Duodenal mucosa (tissue), 2 donors: ENCODE measurements at regions not wholly inside any gene's neighbourhood (a gene's known extent, or its start where the extent isn't known, plus 50 kb on each side); places are given as distances from the start of the nearest gene placed in this dataset.
"Not testable (repeated sequence)": the region's sequence is repeated elsewhere in the genome, so short reads cannot be mapped to it uniquely, and the experiment has no call there.

Experiments used
- H3K27ac ChIP-seq: one replicate; pipeline ENCODE4 v1.7.0; 2013; ENCODE audit warnings: low read depth, low read length
- H3K27me3 ChIP-seq, 2 donors: one replicate each; pipeline ENCODE4 v1.7.0; 2013; ENCODE audit warnings: low read length in 2 of 2, control low read depth in 1 of 2; ENCODE audit not compliant: insufficient read depth in 2 of 2, control insufficient read depth in 1 of 2
- H3K36me3 ChIP-seq, 2 donors: one replicate each; pipeline ENCODE4 v1.7.0; 2013; ENCODE audit warnings: low read length in 2 of 2, control low read depth in 1 of 2; ENCODE audit not compliant: insufficient read depth in 2 of 2, control insufficient read depth in 1 of 2
- H3K4me1 ChIP-seq, 2 donors: one replicate each; pipeline ENCODE4 v1.7.0; 2013; ENCODE audit warnings: low read length in 2 of 2, control low read depth in 1 of 2; ENCODE audit not compliant: insufficient read depth in 2 of 2, control insufficient read depth in 1 of 2
- H3K4me3 ChIP-seq, 2 donors: one replicate each; pipeline ENCODE4 v1.7.0; 2013; ENCODE audit warnings: low read length in 2 of 2, low read depth in 1 of 2
- H3K9ac ChIP-seq, 2 donors: one replicate each; pipeline ENCODE4 v1.7.0; 2013; ENCODE audit warnings: low read length in 2 of 2, low read depth in 1 of 2
- H3K9me3 ChIP-seq, 2 donors: one replicate each; pipeline ENCODE4 v1.7.0; 2013; ENCODE audit warnings: low read length in 2 of 2, control low read depth in 1 of 2; ENCODE audit not compliant: control insufficient read depth in 1 of 2

- Histone ChIP-seq H3K4me1 (peaks cover 4 to 5% of the 10 kb centered on the region in 2 donors), H3K36me3 (no peaks in the 10 kb centered on the region), H3K9ac (no peak overlapping the region), H3K4me3 (no peak overlapping the region), H3K27ac (no peak overlapping the region), H3K27me3 (no peaks in the 10 kb centered on the region), H3K9me3 (no peaks in the 10 kb centered on the region)
Observed at GRCh38 chr10:113493195-113493594, 59.7 kb upstream of the HABP2 start.

DNA sequence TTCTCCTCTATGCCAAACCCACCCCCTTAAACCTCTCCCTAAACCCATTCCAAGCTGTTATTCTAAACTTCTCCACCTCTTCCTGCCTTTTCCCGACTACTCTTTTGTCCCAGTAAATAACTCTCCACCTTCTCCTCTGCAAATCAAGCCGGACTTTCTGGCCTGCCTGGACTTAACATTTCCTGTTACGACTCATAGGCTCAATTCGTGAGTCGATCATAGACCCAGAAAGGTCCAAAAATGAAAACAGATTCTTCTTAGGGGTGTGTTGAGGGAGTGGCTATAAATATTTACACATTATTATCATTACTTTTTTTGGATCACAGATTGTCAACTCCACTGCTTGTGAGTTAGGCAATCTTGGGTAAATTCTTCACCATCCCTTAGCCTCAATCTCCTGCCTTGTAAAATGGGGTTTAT, 59.0 kb upstream of the HABP2 start:
- Histone ChIP-seq H3K9ac (no peak overlapping the region), H3K36me3 (no peaks in the 10 kb centered on the region), H3K27me3 (no peaks in the 10 kb centered on the region), H3K4me1 (peaks cover 4 to 5% of the 10 kb centered on the region in 2 donors), H3K9me3 (no peaks in the 10 kb centered on the region), H3K4me3 (no peak overlapping the region), H3K27ac (no peak overlapping the region)

GRCh38 chr10:113494761-113495160, 58.1 kb upstream of the HABP2 start:
- peaks cover 4 to 5% of the 10 kb centered on the region in 2 donors for H3K4me1 ChIP-seq
- no peak overlapping the region for H3K9ac ChIP-seq
- H3K9me3 ChIP-seq: no peaks in the 10 kb centered on the region
- H3K36me3 ChIP-seq: no peaks in the 10 kb centered on the region
- H3K27ac ChIP-seq: no peak overlapping the region
- H3K4me3 ChIP-seq: no peak overlapping the region
- no peaks in the 10 kb centered on the region for H3K27me3 ChIP-seq

DNA sequence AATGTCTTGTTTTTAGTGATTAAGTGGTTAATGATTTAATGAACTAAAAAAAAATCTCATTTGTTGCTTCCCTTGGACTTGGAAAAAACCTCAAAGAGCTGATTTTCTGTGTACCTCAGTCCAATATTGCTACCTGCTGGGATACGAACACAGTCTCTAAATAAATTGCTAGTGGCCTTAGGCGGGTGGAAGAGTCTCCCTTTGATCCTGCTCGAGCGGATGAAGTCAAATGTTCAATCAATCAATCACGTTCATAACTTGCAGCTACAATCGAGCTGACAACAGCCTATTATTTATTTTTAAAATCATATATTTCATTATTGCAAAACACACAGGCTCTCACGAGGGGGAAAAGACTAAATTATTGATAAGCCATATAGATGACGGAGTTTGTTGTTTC, 57.3 kb upstream of the HABP2 start:
- Histone ChIP-seq H3K27ac (no peak overlapping the region), H3K27me3 (no peaks in the 10 kb centered on the region), H3K4me3 (no peak overlapping the region), H3K9me3 (no peaks in the 10 kb centered on the region), H3K36me3 (no peaks in the 10 kb centered on the region), H3K4me1 (peaks cover 4 to 7% of the 10 kb centered on the region in 2 donors), H3K9ac (no peak overlapping the region)

GRCh38 chr10:113496111-113497109, 56.4 kb upstream of the HABP2 start:
- Histone ChIP-seq H3K27ac (no peak overlapping the region), H3K4me3 (no peak overlapping the region)

DNA sequence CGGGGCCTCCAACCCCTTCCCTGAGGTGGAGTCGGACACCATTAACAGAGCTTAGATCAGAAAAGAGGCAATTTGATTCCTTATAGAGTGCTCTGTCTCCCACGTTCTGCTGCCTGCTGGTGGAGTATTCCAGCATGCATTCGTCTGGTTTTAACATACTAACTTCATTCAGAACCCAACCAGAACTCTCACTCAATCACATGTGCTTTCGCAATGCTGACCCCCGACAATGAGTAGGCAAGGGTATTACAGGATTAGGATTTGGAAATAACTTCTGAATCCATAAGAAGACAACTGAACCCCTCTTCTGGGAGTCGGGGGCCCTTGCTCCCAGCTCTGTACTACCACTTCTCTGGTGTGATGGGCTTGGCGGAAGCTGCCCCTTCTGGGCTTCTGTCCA, 55.7 kb upstream of the HABP2 start:
- no peak overlapping the region for H3K4me3 ChIP-seq
- H3K27me3 ChIP-seq: no peaks in the 10 kb centered on the region
- no peak overlapping the region for H3K9ac ChIP-seq
- no peaks in the 10 kb centered on the region for H3K36me3 ChIP-seq
- no peaks in the 10 kb centered on the region for H3K9me3 ChIP-seq
- peaks cover 4 to 8% of the 10 kb centered on the region in 2 donors for H3K4me1 ChIP-seq
- H3K27ac ChIP-seq: no peak overlapping the region

More at GRCh38 chr10:113496111-113497109, 56.4 kb upstream of the HABP2 start:
- Histone ChIP-seq H3K4me1 (peaks cover 4 to 8% of the 10 kb centered on the region in 2 donors), H3K9me3 (no peaks in the 10 kb centered on the region), H3K36me3 (no peaks in the 10 kb centered on the region), H3K9ac (no peak overlapping the region), H3K27me3 (no peaks in the 10 kb centered on the region)

- Histone ChIP-seq H3K27ac (no peak overlapping the region), H3K9ac (no peak overlapping the region), H3K27me3 (no peaks in the 10 kb centered on the region), H3K4me3 (no peak overlapping the region), H3K9me3 (no peaks in the 10 kb centered on the region), H3K4me1 (peaks cover 0 to 3% of the 10 kb centered on the region in 2 donors), H3K36me3 (no peaks in the 10 kb centered on the region)
Observed at GRCh38 chr10:113498997-113499396, 53.9 kb upstream of the HABP2 start.

DNA sequence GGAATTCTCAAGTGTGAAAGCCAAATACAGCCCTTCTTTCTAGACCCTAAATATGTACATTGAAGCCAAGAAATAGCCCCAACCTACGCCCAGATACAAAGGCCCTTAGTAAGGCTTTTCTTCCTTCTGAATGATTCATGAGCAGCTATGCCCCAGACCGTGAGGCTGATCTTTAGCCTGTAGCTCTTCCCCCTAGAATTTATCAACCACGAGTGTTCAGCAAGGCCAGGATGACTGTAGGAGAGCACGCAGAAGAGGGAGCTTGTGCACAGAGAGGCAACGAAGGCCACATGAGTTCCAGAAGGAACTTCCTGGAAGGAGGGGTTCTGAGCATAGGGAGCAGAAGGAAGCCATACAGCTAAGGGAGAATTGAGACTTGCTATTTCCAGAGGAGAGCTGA, 53.0 kb upstream of the HABP2 start:
- H3K27me3 ChIP-seq: no peaks in the 10 kb centered on the region
- H3K4me1 ChIP-seq: peaks cover 0 to 3% of the 10 kb centered on the region in 2 donors
- no peak overlapping the region for H3K4me3 ChIP-seq
- no peaks in the 10 kb centered on the region for H3K9me3 ChIP-seq
- no peak overlapping the region for H3K27ac ChIP-seq
- no peak overlapping the region for H3K9ac ChIP-seq
- H3K36me3 ChIP-seq: no peaks in the 10 kb centered on the region

GRCh38 chr10:113501031-113501430, 51.8 kb upstream of the HABP2 start:
- H3K9me3 ChIP-seq, H3K27me3 ChIP-seq, H3K27ac ChIP-seq, H3K36me3 ChIP-seq, H3K9ac ChIP-seq, H3K4me1 ChIP-seq, H3K4me3 ChIP-seq: not testable (repeated sequence)
